HEK293 (cell line): ENCODE measurements at regions not wholly inside any gene's neighbourhood (a gene's known extent, or its start where the extent isn't known, plus 50 kb on each side); places are given as distances from the start of the nearest gene placed in this dataset.

Source experiments
- CTCF ChIA-PET: fragments of 350-600 bp; formaldehyde crosslinking; extraction: SDS; loops from one replicate; lab custom pipeline; 2021; ENCODE audit warnings: antibody characterized with exemption; lab: Yijun Ruan, JAX
- POLR2A ChIA-PET: fragments of 300-600 bp; formaldehyde crosslinking; extraction: SDS; loops from one replicate; lab custom pipeline; 2020; ENCODE audit warnings: antibody characterized with exemption, inconsistent platforms; lab: Yijun Ruan, JAX
- H3K27ac ChIP-seq: fragments of 200-500 bp; sonication (Bioruptor generic); 2 replicates; pipeline ENCODE4 v1.5.1; 2014; ENCODE audit warnings: low read depth, low read length, control low read depth, inconsistent platforms; ENCODE audit errors: extremely low read depth
- H3K36me3 ChIP-seq, 2 experiments: fragments of 200-500 bp in 1 of 2; sonication (Bioruptor generic) in 1 of 2; 1 replicate in 1 of 2; 2 replicates in 1 of 2; pipeline ENCODE4 v1.5.1; 2014 to 2017; ENCODE audit warnings: inconsistent platforms in 2 of 2, low read length in 2 of 2; ENCODE audit not compliant: control insufficient read depth in 2 of 2, insufficient read depth in 1 of 2
- H3K4me1 ChIP-seq: fragments of 200-500 bp; sonication (Bioruptor generic); 2 replicates; pipeline ENCODE4 v1.5.1; 2014; ENCODE audit warnings: mild to moderate bottlenecking, low read length, inconsistent platforms; ENCODE audit not compliant: control insufficient read depth, insufficient read depth
- H3K4me3 ChIP-seq: 2 replicates; pipeline ENCODE4 v1.5.1; 2011; ENCODE audit warnings: low read depth, mild to moderate bottlenecking, control low read depth, low read length, moderate library complexity
- H3K9me3 ChIP-seq: fragments of 200-500 bp; sonication (Bioruptor generic); 2 replicates; pipeline ENCODE4 v1.5.1; 2014; ENCODE audit warnings: low read depth, low read length, inconsistent platforms; ENCODE audit not compliant: control insufficient read depth, insufficient read depth
- GLI2 ChIP-seq: fragments of 450-650 bp; formaldehyde crosslinking; IDR thresholded peaks from 2 replicates; pipeline ENCODE4; 2017; ENCODE audit warnings: missing biosample characterization, missing genetic modification characterization, low read depth, borderline replicate concordance
- KLF17 ChIP-seq: fragments of 450-650 bp; formaldehyde crosslinking; IDR thresholded peaks from 2 replicates; pipeline ENCODE4 v1.5.1; 2016; ENCODE audit warnings: missing biosample characterization, missing genetic modification characterization
- KLF8 ChIP-seq: fragments of 450-650 bp; formaldehyde crosslinking; IDR thresholded peaks from 2 replicates; pipeline ENCODE4 v1.5.1; 2016; ENCODE audit warnings: missing biosample characterization, missing genetic modification characterization
- OSR2 ChIP-seq: fragments of 450-650 bp; formaldehyde crosslinking; IDR thresholded peaks from 2 replicates; pipeline ENCODE4 v1.5.1; 2016; ENCODE audit warnings: missing biosample characterization, missing genetic modification characterization
- RBAK ChIP-seq: fragments of 450-650 bp; formaldehyde crosslinking; IDR thresholded peaks from 2 replicates; pipeline ENCODE4 v1.5.1; 2016; ENCODE audit warnings: missing biosample characterization, missing genetic modification characterization
- WT1 ChIP-seq: fragments of 450-650 bp; formaldehyde crosslinking; IDR thresholded peaks from 2 replicates; pipeline ENCODE4 v1.5.1; 2016; ENCODE audit warnings: missing biosample characterization, missing genetic modification characterization
- ZBTB1 ChIP-seq: fragments of 450-650 bp; formaldehyde crosslinking; IDR thresholded peaks from 2 replicates; pipeline ENCODE4 v1.5.1; 2016; ENCODE audit warnings: missing biosample characterization, missing genetic modification characterization
- ZBTB10 ChIP-seq: fragments of 450-650 bp; formaldehyde crosslinking; IDR thresholded peaks from 2 replicates; pipeline ENCODE4 v1.5.1; 2016; ENCODE audit warnings: missing biosample characterization, missing genetic modification characterization
- ZNF146 ChIP-seq: fragments of 450-650 bp; formaldehyde crosslinking; IDR thresholded peaks from 2 replicates; pipeline ENCODE4 v1.5.1; 2016; ENCODE audit warnings: missing biosample characterization, missing genetic modification characterization
- ZNF366 ChIP-seq: fragments of 450-650 bp; formaldehyde crosslinking; conservative IDR thresholded peaks from 2 replicates; pipeline ENCODE4 v1.5.1; 2016; ENCODE audit warnings: missing biosample characterization, missing genetic modification characterization
- ZNF37A ChIP-seq: fragments of 450-650 bp; IDR thresholded peaks from 2 replicates; pipeline ENCODE4 v1.5.1; 2018; ENCODE audit warnings: missing biosample characterization, missing genetic modification characterization
- ZNF391 ChIP-seq: fragments of 450-650 bp; formaldehyde crosslinking; IDR thresholded peaks from 2 replicates; pipeline ENCODE4 v1.5.1; 2016; ENCODE audit warnings: low read depth, missing biosample characterization, missing genetic modification characterization, borderline replicate concordance
- ZNF394 ChIP-seq: fragments of 450-650 bp; formaldehyde crosslinking; IDR thresholded peaks from 2 replicates; pipeline ENCODE4 v1.5.1; 2016; ENCODE audit warnings: missing biosample characterization, missing genetic modification characterization, mild to moderate bottlenecking, moderate library complexity, borderline replicate concordance
- ZNF404 ChIP-seq: fragments of 450-650 bp; formaldehyde crosslinking; IDR thresholded peaks from 2 replicates; pipeline ENCODE4 v1.5.1; 2017; ENCODE audit warnings: missing biosample characterization, missing genetic modification characterization
- ZNF423 ChIP-seq: fragments of 450-650 bp; formaldehyde crosslinking; IDR thresholded peaks from 2 replicates; pipeline ENCODE4 v1.5.1; 2016; ENCODE audit warnings: missing biosample characterization, missing genetic modification characterization
- ZNF623 ChIP-seq: fragments of 450-650 bp; formaldehyde crosslinking; IDR thresholded peaks from 2 replicates; pipeline ENCODE4 v1.5.1; 2016; ENCODE audit warnings: missing biosample characterization, missing genetic modification characterization
- ZNF639 ChIP-seq: fragments of 450-650 bp; formaldehyde crosslinking; IDR thresholded peaks from 2 replicates; pipeline ENCODE4 v1.5.1; 2016; ENCODE audit warnings: missing biosample characterization, missing genetic modification characterization
- ZNF670 ChIP-seq: fragments of 450-650 bp; formaldehyde crosslinking; IDR thresholded peaks from 2 replicates; pipeline ENCODE4 v1.5.1; 2016; ENCODE audit warnings: missing biosample characterization, missing genetic modification characterization, low read depth
- ZNF701 ChIP-seq: fragments of 450-650 bp; formaldehyde crosslinking; IDR thresholded peaks from 2 replicates; pipeline ENCODE4 v1.5.1; 2016; ENCODE audit warnings: missing biosample characterization, missing genetic modification characterization
- ZNF768 ChIP-seq: fragments of 450-650 bp; formaldehyde crosslinking; IDR thresholded peaks from 2 replicates; pipeline ENCODE4 v1.5.1; 2018; ENCODE audit warnings: missing biosample characterization, mild to moderate bottlenecking, missing genetic modification characterization
- ZNF776 ChIP-seq: fragments of 450-650 bp; formaldehyde crosslinking; IDR thresholded peaks from 2 replicates; pipeline ENCODE4 v1.5.0; 2017; ENCODE audit warnings: missing biosample characterization, missing genetic modification characterization, borderline replicate concordance
- ZNF785 ChIP-seq: fragments of 450-650 bp; formaldehyde crosslinking; IDR thresholded peaks from 2 replicates; pipeline ENCODE4 v1.5.1; 2016; ENCODE audit warnings: missing biosample characterization, missing genetic modification characterization
- ZNF837 ChIP-seq: fragments of 450-650 bp; formaldehyde crosslinking; IDR thresholded peaks from 2 replicates; pipeline ENCODE4 v1.5.1; 2016; ENCODE audit warnings: missing biosample characterization, missing genetic modification characterization
- TF ChIP-seq, protein P1 (sequence below): fragments of 450-650 bp; formaldehyde crosslinking; IDR thresholded peaks from 2 replicates; pipeline ENCODE4 v1.5.1; 2017; ENCODE audit warnings: missing biosample characterization, missing genetic modification characterization
- TF ChIP-seq, protein P2 (sequence below): fragments of 450-650 bp; formaldehyde crosslinking; IDR thresholded peaks from 2 replicates; pipeline ENCODE4 v1.5.1; 2016; ENCODE audit warnings: missing biosample characterization, missing genetic modification characterization
- TF ChIP-seq, protein P3 (sequence below): fragments of 450-650 bp; formaldehyde crosslinking; IDR thresholded peaks from 2 replicates; pipeline ENCODE4 v1.5.1; 2017; ENCODE audit warnings: missing biosample characterization, missing genetic modification characterization

- ChIA-PET CTCF (no interaction called here), POLR2A (no interaction called here)
- no peaks in the 10 kb centered on the region for H3K9me3 ChIP-seq
- no peaks in the 10 kb centered on the region for H3K36me3 ChIP-seq
- no peaks in the 10 kb centered on the region for H3K4me1 ChIP-seq
- no peak overlapping the region for H3K27ac ChIP-seq
- TF ChIP-seq ZNF639 (tag by site-specific recombination) (no peak), ZNF146 (tag by site-specific recombination) (no peak), ZNF768 (no peak), KLF8 (tag by site-specific recombination) (no peak), ZNF837 (tag by site-specific recombination) (no peak), WT1 (tag by site-specific recombination) (no peak), ZNF701 (tag by site-specific recombination) (no peak), ZNF423 (tag by site-specific recombination) (no peak), ZNF391 (tag by site-specific recombination) (no peak), KLF17 (tag by site-specific recombination) (no peak), ZNF785 (no peak)
- TF ChIP-seq, protein P1, sequence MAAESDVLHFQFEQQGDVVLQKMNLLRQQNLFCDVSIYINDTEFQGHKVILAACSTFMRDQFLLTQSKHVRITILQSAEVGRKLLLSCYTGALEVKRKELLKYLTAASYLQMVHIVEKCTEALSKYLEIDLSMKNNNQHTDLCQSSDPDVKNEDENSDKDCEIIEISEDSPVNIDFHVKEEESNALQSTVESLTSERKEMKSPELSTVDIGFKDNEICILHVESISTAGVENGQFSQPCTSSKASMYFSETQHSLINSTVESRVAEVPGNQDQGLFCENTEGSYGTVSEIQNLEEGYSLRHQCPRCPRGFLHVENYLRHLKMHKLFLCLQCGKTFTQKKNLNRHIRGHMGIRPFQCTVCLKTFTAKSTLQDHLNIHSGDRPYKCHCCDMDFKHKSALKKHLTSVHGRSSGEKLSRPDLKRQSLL, result no peak
- no peak overlapping the region for H3K4me3 ChIP-seq
Measured at GRCh38 chr4:159608436-159608835, 505.6 kb downstream of the RAPGEF2 start.

- ChIA-PET CTCF (no interaction called here), POLR2A (no interaction called here)
- TF ChIP-seq ZNF37A (tag by site-specific recombination), result no peak
- no peak for TF ChIP-seq RBAK (tag by site-specific recombination)
- no peak for TF ChIP-seq ZNF394 (tag by site-specific recombination)
- no peak for TF ChIP-seq ZBTB1 (tag by site-specific recombination)
- TF ChIP-seq, protein P2, sequence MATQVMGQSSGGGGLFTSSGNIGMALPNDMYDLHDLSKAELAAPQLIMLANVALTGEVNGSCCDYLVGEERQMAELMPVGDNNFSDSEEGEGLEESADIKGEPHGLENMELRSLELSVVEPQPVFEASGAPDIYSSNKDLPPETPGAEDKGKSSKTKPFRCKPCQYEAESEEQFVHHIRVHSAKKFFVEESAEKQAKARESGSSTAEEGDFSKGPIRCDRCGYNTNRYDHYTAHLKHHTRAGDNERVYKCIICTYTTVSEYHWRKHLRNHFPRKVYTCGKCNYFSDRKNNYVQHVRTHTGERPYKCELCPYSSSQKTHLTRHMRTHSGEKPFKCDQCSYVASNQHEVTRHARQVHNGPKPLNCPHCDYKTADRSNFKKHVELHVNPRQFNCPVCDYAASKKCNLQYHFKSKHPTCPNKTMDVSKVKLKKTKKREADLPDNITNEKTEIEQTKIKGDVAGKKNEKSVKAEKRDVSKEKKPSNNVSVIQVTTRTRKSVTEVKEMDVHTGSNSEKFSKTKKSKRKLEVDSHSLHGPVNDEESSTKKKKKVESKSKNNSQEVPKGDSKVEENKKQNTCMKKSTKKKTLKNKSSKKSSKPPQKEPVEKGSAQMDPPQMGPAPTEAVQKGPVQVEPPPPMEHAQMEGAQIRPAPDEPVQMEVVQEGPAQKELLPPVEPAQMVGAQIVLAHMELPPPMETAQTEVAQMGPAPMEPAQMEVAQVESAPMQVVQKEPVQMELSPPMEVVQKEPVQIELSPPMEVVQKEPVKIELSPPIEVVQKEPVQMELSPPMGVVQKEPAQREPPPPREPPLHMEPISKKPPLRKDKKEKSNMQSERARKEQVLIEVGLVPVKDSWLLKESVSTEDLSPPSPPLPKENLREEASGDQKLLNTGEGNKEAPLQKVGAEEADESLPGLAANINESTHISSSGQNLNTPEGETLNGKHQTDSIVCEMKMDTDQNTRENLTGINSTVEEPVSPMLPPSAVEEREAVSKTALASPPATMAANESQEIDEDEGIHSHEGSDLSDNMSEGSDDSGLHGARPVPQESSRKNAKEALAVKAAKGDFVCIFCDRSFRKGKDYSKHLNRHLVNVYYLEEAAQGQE (tag by site-specific recombination), result no peak
- no peak for TF ChIP-seq ZNF776 (tag by site-specific recombination)
- TF ChIP-seq, protein P3, sequence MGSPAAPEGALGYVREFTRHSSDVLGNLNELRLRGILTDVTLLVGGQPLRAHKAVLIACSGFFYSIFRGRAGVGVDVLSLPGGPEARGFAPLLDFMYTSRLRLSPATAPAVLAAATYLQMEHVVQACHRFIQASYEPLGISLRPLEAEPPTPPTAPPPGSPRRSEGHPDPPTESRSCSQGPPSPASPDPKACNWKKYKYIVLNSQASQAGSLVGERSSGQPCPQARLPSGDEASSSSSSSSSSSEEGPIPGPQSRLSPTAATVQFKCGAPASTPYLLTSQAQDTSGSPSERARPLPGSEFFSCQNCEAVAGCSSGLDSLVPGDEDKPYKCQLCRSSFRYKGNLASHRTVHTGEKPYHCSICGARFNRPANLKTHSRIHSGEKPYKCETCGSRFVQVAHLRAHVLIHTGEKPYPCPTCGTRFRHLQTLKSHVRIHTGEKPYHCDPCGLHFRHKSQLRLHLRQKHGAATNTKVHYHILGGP (tag by site-specific recombination), result no peak
- no peak for TF ChIP-seq ZBTB10 (tag by site-specific recombination)
- no peak for TF ChIP-seq ZNF623 (tag by site-specific recombination)
- TF ChIP-seq OSR2 (tag by site-specific recombination), result no peak
- TF ChIP-seq ZNF670 (tag by site-specific recombination), result no peak
- TF ChIP-seq ZNF366 (tag by site-specific recombination), result no peak
- no peak for TF ChIP-seq GLI2 (tag by site-specific recombination)
- no peak for TF ChIP-seq ZNF404 (tag by site-specific recombination)
Measured at GRCh38 chr4:159632031-159632430, 529.2 kb downstream of the RAPGEF2 start.

More at GRCh38 chr4:159632031-159632430, 529.2 kb downstream of the RAPGEF2 start:
- Histone ChIP-seq H3K9me3 (no peaks in the 10 kb centered on the region), H3K27ac (no peak overlapping the region), H3K4me1 (no peaks in the 10 kb centered on the region), H3K36me3 (no peaks in the 10 kb centered on the region), H3K4me3 (no peak overlapping the region)
